Neural progenitor cell (in vitro differentiated cells): ENCODE measurements at regions not wholly inside any gene's neighbourhood (a gene's known extent, or its start where the extent isn't known, plus 50 kb on each side); places are given as distances from the start of the nearest gene placed in this dataset.
A peak's percentile ranks its signal among the peaks of the same experiment; 100 is the strongest.

Source experiments
- DNase-seq: peaks from one replicate; pipeline ENCODE4 v3.0.0-alpha.2; 2016; ENCODE audit warnings: low spot score
- H2AFZ ChIP-seq: fragments of 200-600 bp; sonication (generic); replicated peaks from 2 replicates; pipeline ENCODE4 v1.6.1; 2016; ENCODE audit warnings: antibody characterized with exemption
- H3F3A ChIP-seq: fragments of 200-600 bp; sonication (generic); 2 replicates; pipeline ENCODE4 v1.6.1; 2016; ENCODE audit warnings: antibody characterized with exemption, low read depth
- H3K27ac ChIP-seq: fragments of 200-600 bp; sonication (generic); 2 replicates; pipeline ENCODE4 v1.5.1; 2016; ENCODE audit warnings: mild to moderate bottlenecking
- H3K27me3 ChIP-seq: fragments of 200-600 bp; sonication (generic); 2 replicates; pipeline ENCODE4 v1.6.1; 2016; ENCODE audit warnings: mild to moderate bottlenecking, moderate library complexity
- H3K36me3 ChIP-seq: fragments of 200-600 bp; sonication (generic); 2 replicates; pipeline ENCODE4 v1.5.1; 2016
- H3K4me1 ChIP-seq: fragments of 200-600 bp; sonication (generic); 2 replicates; pipeline ENCODE4 v1.6.1; 2016; ENCODE audit warnings: mixed run types
- H3K4me2 ChIP-seq: fragments of 200-600 bp; sonication (generic); 2 replicates; pipeline ENCODE4 v1.6.1; 2016
- H3K4me3 ChIP-seq: fragments of 200-600 bp; sonication (generic); 2 replicates; pipeline ENCODE4 v1.5.1; 2016
- H3K79me2 ChIP-seq: fragments of 200-600 bp; sonication (generic); 2 replicates; pipeline ENCODE4 v1.6.1; 2016; ENCODE audit warnings: low read depth
- H3K9ac ChIP-seq: fragments of 200-600 bp; sonication (generic); 2 replicates; pipeline ENCODE4 v1.6.1; 2016
- H3K9me3 ChIP-seq: fragments of 200-600 bp; sonication (generic); 2 replicates; pipeline ENCODE4 v1.5.1; 2016; ENCODE audit warnings: low read depth
- H4K20me1 ChIP-seq: fragments of 200-600 bp; sonication (generic); 2 replicates; pipeline ENCODE4 v1.6.1; 2016; ENCODE audit warnings: low read depth
- H3K27ac Mint-ChIP-seq: 3 replicates; pipeline ENCODE4 v1.8.0; 2021; ENCODE audit warnings: mixed read lengths
- H3K27me3 Mint-ChIP-seq: 2 replicates; pipeline ENCODE4 v1.8.0; 2022; ENCODE audit warnings: low read depth, mild to moderate bottlenecking, inconsistent platforms, moderate library complexity, mixed read lengths; ENCODE audit not compliant: insufficient read depth
- H3K36me3 Mint-ChIP-seq: 3 replicates; pipeline ENCODE4 v1.8.0; 2021; ENCODE audit warnings: mixed read lengths
- H3K4me1 Mint-ChIP-seq: 3 replicates; pipeline ENCODE4 v1.8.0; 2021; ENCODE audit warnings: mixed read lengths
- H3K4me3 Mint-ChIP-seq: 3 replicates; pipeline ENCODE4 v1.8.0; 2021; ENCODE audit warnings: mild to moderate bottlenecking, moderate library complexity, mixed read lengths
- H3K9me3 Mint-ChIP-seq: 3 replicates; pipeline ENCODE4 v1.8.0; 2020; ENCODE audit warnings: mixed read lengths
- CTCF ChIP-seq: fragments of 200-600 bp; sonication (generic); IDR thresholded peaks from 2 replicates; pipeline ENCODE4 v1.5.1; 2017; ENCODE audit warnings: antibody characterized with exemption, mild to moderate bottlenecking
- EZH2 ChIP-seq: fragments of 200-600 bp; sonication (generic); IDR thresholded peaks from 2 replicates; pipeline ENCODE4 v1.6.1; 2017; ENCODE audit warnings: antibody characterized with exemption, mild to moderate bottlenecking, moderate library complexity
- EZH2phosphoT487 ChIP-seq: fragments of 200-600 bp; sonication (generic); IDR thresholded peaks from 2 replicates; pipeline ENCODE4 v1.6.1; 2017; ENCODE audit warnings: antibody characterized with exemption

GRCh38 chr14:44586910-44587309 is 79.8 kb upstream of the FSCB start:
- H3K4me3 Mint-ChIP-seq: no peak overlapping the region
- Histone ChIP-seq H3K9ac (no peak overlapping the region), H4K20me1 (no peaks in the 10 kb centered on the region), H3K4me1 (no peaks in the 10 kb centered on the region), H2AFZ (no peak overlapping the region), H3K4me3 (no peak overlapping the region), H3K79me2 (no peaks in the 10 kb centered on the region), H3K9me3 (no peaks in the 10 kb centered on the region), H3F3A (no peaks in the 10 kb centered on the region), H3K27ac (no peak overlapping the region), H3K36me3 (no peaks in the 10 kb centered on the region), H3K27me3 (no peaks in the 10 kb centered on the region), H3K4me2 (no peak overlapping the region)
- H3K4me1 Mint-ChIP-seq: no peaks in the 10 kb centered on the region
- TF ChIP-seq CTCF: no peak
- TF ChIP-seq EZH2phosphoT487: no peak
- no peak for TF ChIP-seq EZH2
- no peak overlapping the region for H3K27ac Mint-ChIP-seq
- H3K27me3 Mint-ChIP-seq: no peaks in the 10 kb centered on the region
- peaks cover 9% of the 10 kb centered on the region for H3K9me3 Mint-ChIP-seq
- DNase-seq: no peak
- no peaks in the 10 kb centered on the region for H3K36me3 Mint-ChIP-seq

- Mint-ChIP-seq H3K4me3 (no peak overlapping the region), H3K9me3 (peaks cover 9% of the 10 kb centered on the region), H3K27me3 (peaks cover 3% of the 10 kb centered on the region), H3K27ac (no peak overlapping the region), H3K36me3 (no peaks in the 10 kb centered on the region), H3K4me1 (no peaks in the 10 kb centered on the region)
- Histone ChIP-seq H3K27ac (no peak overlapping the region), H4K20me1 (no peaks in the 10 kb centered on the region), H3K36me3 (no peaks in the 10 kb centered on the region), H3K9ac (no peak overlapping the region), H3K27me3 (no peaks in the 10 kb centered on the region), H3K4me1 (no peaks in the 10 kb centered on the region), H3K4me3 (no peak overlapping the region), H3K79me2 (no peaks in the 10 kb centered on the region), H3K4me2 (no peak overlapping the region), H3F3A (no peaks in the 10 kb centered on the region), H2AFZ (peak overlapping the region; percentile 17), H3K9me3 (no peaks in the 10 kb centered on the region)
- DNase-seq: no peak
- TF ChIP-seq CTCF (no peak), EZH2phosphoT487 (no peak), EZH2 (no peak)
Observed at GRCh38 chr14:44576356-44576755, 69.3 kb upstream of the FSCB start.

GRCh38 chr14:44567997-44568396 is 60.9 kb upstream of the FSCB start:
- Mint-ChIP-seq H3K36me3 (no peaks in the 10 kb centered on the region), H3K4me3 (no peak overlapping the region), H3K9me3 (peaks cover 2% of the 10 kb centered on the region), H3K27me3 (peaks cover 5% of the 10 kb centered on the region), H3K27ac (no peak overlapping the region), H3K4me1 (no peaks in the 10 kb centered on the region)
- no peak overlapping the region for H3K9ac ChIP-seq
- no peaks in the 10 kb centered on the region for H3K79me2 ChIP-seq
- no peak overlapping the region for H3K27ac ChIP-seq
- H3K4me1 ChIP-seq: no peaks in the 10 kb centered on the region
- H2AFZ ChIP-seq: no peak overlapping the region
- no peak overlapping the region for H3K4me3 ChIP-seq
- no peaks in the 10 kb centered on the region for H4K20me1 ChIP-seq
- TF ChIP-seq EZH2phosphoT487: no peak
- no peak for TF ChIP-seq CTCF
- no peak for TF ChIP-seq EZH2
- no peaks in the 10 kb centered on the region for H3K9me3 ChIP-seq
- DNase-seq: no peak
- H3K36me3 ChIP-seq: no peaks in the 10 kb centered on the region
- H3F3A ChIP-seq: no peaks in the 10 kb centered on the region
- no peak overlapping the region for H3K4me2 ChIP-seq
- no peaks in the 10 kb centered on the region for H3K27me3 ChIP-seq

GRCh38 chr14:44565968-44566367 is 58.9 kb upstream of the FSCB start:
- TF ChIP-seq EZH2 (no peak), CTCF (no peak), EZH2phosphoT487 (no peak)
- Histone ChIP-seq H3K4me2 (no peak overlapping the region), H3K36me3 (no peaks in the 10 kb centered on the region), H3K4me3 (no peak overlapping the region), H3K4me1 (no peaks in the 10 kb centered on the region), H2AFZ (no peak overlapping the region), H3K9me3 (no peaks in the 10 kb centered on the region), H3K79me2 (no peaks in the 10 kb centered on the region), H3K9ac (no peak overlapping the region), H3K27me3 (no peaks in the 10 kb centered on the region), H3K27ac (no peak overlapping the region), H3F3A (no peaks in the 10 kb centered on the region), H4K20me1 (no peaks in the 10 kb centered on the region)
- Mint-ChIP-seq H3K36me3 (no peaks in the 10 kb centered on the region), H3K4me1 (no peaks in the 10 kb centered on the region), H3K27me3 (peaks cover 5% of the 10 kb centered on the region), H3K9me3 (peaks cover 2% of the 10 kb centered on the region), H3K27ac (no peak overlapping the region), H3K4me3 (no peak overlapping the region)
- no peak for DNase-seq
